ENCODE measurements at regions not wholly inside any gene's neighbourhood (a gene's known extent, or its start where the extent isn't known, plus 50 kb on each side); places are given as distances from the start of the nearest gene placed in this dataset.

GRCh38 chr1:4032571-4032970 lies 132.5 kb upstream of the C1orf174 start:
- in situ Hi-C loops (cut with MboI; ENCODE audit: low pct_unique_long_range_greater_than_20kb, low sequenced_read_pairs, unreplicated experiment), result no loop called here
- TF ChIP-seq CTCF (IDR thresholded peaks at IDR 0.05; ENCODE audit: extremely low read depth, insufficient read depth, missing control alignments), result no peak

GRCh38 chr1:4033129-4033676 lies 133.1 kb upstream of the C1orf174 start:
- DNase-seq (ENCODE audit: low spot score), result no peak

More at GRCh38 chr1:4032571-4032970, 132.5 kb upstream of the C1orf174 start:
- no peak for DNase-seq (ENCODE audit: low spot score)

GRCh38 chr1:4033713-4034112 lies 133.6 kb upstream of the C1orf174 start:
- TF ChIP-seq CTCF (IDR thresholded peaks at IDR 0.05; ENCODE audit: extremely low read depth, insufficient read depth, missing control alignments), result no peak
- no peak for DNase-seq (ENCODE audit: low spot score)
- in situ Hi-C loops (cut with MboI; ENCODE audit: low pct_unique_long_range_greater_than_20kb, low sequenced_read_pairs, unreplicated experiment), result no loop called here

More at GRCh38 chr1:4033129-4033676, 133.1 kb upstream of the C1orf174 start:
- no peak for TF ChIP-seq CTCF (IDR thresholded peaks at IDR 0.05; ENCODE audit: extremely low read depth, insufficient read depth, missing control alignments)
- in situ Hi-C loops (cut with MboI; ENCODE audit: low pct_unique_long_range_greater_than_20kb, low sequenced_read_pairs, unreplicated experiment), result no loop called here

GRCh38 chr1:4034318-4034887 lies 134.3 kb upstream of the C1orf174 start:
- TF ChIP-seq CTCF (IDR thresholded peaks at IDR 0.05; ENCODE audit: extremely low read depth, insufficient read depth, missing control alignments), result no peak
- in situ Hi-C loops (cut with MboI; ENCODE audit: low pct_unique_long_range_greater_than_20kb, low sequenced_read_pairs, unreplicated experiment), result no loop called here
- no peak for DNase-seq (ENCODE audit: low spot score)

- in situ Hi-C loops (cut with MboI; ENCODE audit: low pct_unique_long_range_greater_than_20kb, low sequenced_read_pairs, unreplicated experiment), result no loop called here
- TF ChIP-seq CTCF (IDR thresholded peaks at IDR 0.05; ENCODE audit: extremely low read depth, insufficient read depth, missing control alignments), result no peak
- no peak for DNase-seq (ENCODE audit: low spot score)
These were observed 144.9 kb upstream of the C1orf174 start for GRCh38 chr1:4044967-4045366.

GRCh38 chr1:4045397-4046010 lies 145.4 kb upstream of the C1orf174 start:
- in situ Hi-C loops (cut with MboI; ENCODE audit: low pct_unique_long_range_greater_than_20kb, low sequenced_read_pairs, unreplicated experiment), result no loop called here
- no peak for TF ChIP-seq CTCF (IDR thresholded peaks at IDR 0.05; ENCODE audit: extremely low read depth, insufficient read depth, missing control alignments)
- no peak for DNase-seq (ENCODE audit: low spot score)
